Forelimb muscle (tissue), 1 donor: ENCODE measurements at regions not wholly inside any gene's neighbourhood (a gene's known extent, or its start where the extent isn't known, plus 50 kb on each side); places are given as distances from the start of the nearest gene placed in this dataset.

Experiments
- DNase-seq: peaks from one replicate; pipeline ENCODE4 v3.0.0-alpha.2; 2013; ENCODE audit warnings: low read depth

DNA sequence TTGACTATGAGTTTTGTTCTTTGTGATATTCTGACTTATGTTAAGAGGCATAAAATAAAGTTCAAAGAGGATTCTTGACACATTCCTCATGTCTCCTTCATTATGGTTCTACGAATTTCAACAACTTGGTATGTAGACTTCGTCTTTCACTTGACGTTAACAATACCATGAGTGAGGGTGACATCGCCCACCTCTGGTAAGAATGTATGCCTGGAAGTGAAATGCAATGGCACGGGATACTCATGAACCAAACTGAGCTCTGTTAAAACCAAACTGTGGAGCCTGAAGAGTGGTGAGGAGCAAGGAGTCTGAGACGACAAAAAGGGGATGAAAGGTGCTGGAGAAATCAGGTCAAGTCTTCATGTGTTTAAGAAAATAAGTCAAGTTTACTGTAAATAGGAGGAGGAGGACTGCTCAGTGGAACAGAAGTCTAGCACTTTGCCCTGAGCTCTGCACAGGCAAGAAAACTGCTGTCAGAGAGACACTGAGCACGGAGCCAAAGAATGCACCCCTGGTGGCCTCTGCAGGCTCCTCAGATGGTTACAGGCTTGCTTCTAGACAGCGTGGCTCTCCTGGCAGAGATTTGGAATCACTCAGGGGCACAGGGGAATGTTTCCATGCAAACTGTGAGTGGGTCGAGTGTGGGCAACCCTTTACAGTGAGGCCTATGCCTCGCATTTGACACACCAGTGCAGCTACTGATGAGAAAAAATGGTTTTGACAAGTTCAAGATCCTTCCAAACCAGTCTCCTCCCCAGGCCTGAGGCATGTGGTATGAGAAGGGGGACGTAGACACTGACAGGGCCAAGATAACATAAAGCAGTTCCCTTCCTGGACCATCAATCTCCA lies 470.1 kb downstream of the IRX1 start:
- no peak for DNase-seq

DNA sequence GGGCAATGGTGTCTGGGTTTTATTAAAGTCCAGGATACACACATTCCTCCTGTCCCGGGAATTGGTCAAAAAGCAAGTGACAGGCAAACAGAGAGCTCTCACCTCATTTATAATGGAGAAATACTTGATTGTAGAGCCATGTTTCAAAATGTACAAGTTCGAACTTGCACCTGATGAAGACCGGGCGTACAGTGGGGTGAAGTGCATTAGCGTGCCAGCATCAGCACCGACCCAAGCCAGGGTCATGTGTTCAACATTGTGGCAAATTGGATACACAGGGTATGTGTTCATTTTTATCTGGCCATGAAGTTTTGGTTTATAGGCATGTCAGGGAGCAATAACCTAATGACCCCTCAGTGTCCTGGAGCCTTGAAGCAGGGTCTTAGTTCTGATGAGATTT lies 472.5 kb downstream of the IRX1 start:
- no peak for DNase-seq

DNA sequence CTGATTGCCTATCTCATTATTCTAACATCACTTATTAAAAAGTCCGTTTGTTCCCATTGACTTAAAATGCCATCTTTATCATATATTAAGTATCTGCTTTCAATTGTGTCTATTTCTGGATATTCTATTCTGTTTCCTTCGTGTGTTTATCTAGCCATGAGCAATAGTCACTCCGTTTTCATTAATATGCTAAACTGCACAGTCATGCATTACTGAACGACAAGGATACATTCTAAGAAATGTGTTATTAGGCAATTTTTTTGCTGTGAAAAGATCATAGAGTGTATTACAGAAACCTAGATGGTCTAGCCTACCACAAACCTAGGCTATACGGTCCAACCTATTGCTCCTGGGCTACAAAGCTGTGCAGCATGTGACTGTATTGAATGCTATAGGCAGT lies 482.9 kb downstream of the IRX1 start:
- DNase-seq: no peak

DNA sequence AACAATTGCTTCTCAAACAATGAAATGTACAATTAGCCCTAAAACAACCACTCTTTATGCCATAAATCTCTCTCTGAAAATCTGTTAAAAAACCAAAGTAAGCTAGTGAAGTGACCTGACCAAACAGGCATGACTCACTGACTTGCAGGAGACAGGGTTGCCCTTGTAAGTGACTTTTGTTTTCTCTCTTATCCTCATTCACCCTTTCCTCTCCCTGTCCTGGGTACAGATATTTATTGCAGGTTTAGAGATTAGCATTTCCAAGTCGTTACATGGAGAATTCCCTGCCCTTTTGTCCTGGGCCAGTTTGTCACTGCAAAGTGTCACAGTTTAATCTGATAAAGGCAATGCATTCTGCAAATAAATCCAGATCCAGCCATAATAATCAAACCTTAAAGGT lies 484.2 kb downstream of the IRX1 start:
- no peak for DNase-seq

DNA sequence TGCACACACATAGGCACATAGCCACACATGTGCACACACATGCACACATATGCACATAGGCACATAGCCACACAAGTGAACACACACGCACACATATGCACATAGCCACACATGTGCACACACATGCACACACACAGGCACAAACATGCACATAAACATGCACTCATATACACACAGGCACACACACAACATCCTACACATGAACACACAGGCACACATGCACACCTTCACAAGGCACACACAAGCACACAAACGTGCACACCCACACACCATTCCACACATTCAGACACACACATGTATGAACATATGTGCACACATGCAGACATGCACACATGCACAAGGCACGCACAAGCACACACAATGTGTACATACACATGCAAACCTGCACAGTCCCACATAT lies 484.7 kb downstream of the IRX1 start:
- DNase-seq: no peak

DNA sequence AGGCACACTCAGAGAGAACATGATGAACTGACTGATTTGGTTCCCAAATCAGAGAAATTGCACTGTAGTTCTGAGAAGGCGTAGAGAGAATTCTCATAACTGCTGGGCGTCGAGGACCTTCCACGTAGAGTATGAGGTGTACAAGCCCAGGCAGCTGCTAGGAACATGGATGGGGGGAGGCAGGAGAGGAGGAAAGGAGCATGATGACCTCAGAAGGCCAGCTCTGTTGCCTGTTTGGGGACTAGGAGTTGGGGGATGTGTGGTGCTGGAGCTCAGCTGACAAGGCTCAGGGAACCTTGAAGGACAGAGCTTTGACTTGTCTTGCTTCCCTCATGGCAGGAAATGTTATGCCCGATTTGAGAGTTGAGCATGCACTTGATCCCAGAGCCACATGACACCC lies 485.4 kb downstream of the IRX1 start:
- DNase-seq: no peak

DNA sequence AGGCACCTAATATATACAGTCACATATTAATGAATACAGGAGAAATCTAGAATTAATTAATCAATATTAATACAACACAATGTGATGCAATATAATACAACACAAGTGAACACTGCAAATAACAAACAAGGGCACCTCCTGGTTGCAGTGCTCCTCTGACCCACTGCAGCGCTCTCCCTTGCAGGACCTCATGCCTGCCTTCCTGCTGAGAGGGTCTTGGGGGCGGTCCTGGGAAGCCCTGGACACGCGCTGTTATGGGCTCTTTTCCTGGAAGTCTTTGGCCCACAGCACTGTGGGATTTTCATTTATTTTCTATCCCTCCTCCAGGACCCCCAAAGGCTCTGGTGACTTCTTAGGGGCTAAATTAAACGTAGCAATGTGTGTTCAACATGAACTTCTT lies 485.8 kb downstream of the IRX1 start:
- DNase-seq: no peak

DNA sequence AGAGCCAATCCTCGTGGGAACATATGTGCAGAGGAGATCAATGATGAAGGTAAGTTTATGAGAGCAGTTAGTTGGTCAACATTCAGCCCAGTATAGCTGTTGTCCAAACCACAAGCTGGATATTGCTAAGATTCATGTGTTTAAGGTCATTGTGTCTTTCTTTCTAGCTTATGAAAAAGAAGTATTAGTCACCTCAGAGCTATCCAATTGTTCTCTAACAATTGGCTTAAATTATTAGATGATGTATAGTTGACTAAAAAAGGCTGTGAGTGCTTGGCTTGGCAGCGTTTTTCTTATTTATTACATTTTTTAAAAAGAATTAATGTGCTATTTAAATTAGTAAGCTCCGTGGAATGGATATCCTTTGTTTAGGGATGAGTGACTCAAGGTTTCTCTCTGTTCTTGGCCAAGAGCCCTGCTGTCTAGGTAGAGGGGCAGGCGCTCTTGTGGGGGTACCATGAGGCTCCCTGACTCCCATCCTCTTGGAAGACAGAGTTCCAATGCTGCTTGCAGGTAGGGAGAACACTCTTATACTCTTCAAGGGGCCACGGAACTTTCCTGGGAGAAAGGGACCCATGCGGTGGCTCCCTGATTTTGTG lies 487.4 kb downstream of the IRX1 start:
- no peak for DNase-seq

DNA sequence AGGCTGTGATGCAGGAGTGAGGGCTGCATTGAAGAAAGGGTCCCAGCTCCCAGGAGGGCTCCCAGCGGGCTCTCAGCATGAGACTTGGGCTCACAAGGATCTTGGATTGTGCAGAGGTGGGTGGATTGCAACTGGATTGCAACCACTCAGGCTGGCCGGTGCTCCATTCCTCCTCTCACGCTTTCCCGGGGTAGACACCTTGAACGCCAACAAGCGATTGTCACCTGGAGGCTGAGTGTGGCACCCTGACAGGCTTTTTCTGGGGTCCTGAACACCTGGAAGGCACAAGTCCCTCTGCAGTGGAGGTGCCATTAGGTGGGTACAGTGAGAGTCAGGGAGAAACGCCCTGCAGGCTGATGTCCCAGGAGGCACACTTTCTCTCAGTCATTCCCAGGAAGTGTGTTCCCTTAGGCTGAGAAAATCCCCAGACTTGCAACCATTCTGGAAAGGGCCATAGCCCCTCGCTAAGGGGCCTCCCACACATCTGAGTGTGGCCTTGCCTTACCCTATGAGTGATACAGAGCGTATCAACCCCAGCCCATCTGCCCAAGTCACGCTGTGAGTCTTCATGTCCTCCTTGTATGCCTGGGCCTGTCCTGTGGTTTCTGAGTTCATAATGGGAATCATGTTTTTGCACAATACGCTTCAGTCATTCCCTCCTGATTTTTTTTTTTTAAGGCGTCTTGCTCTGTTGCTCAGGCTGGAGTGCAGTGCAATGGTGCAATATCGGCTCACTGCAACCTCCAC lies 488.1 kb downstream of the IRX1 start:
- DNase-seq: no peak

DNA sequence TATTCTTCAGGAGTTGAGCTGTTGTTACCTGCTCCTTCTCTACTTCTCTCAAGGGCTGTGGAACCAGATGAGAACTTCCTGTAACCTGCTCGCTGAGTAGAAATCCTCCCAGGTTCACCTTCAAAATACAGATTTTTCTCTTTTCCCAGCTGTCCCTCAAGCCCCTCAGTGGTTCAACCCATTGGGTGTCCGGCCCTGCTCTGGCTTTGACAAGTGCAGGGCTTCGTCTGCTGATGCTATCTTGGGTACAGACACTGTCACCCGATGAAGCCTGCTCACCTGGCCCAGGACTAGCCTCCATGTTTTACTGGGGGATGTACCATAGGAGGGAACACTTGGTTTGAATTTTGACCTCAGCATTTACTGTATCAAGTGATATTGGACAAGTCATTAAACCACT lies 490.4 kb downstream of the IRX1 start:
- no peak for DNase-seq

DNA sequence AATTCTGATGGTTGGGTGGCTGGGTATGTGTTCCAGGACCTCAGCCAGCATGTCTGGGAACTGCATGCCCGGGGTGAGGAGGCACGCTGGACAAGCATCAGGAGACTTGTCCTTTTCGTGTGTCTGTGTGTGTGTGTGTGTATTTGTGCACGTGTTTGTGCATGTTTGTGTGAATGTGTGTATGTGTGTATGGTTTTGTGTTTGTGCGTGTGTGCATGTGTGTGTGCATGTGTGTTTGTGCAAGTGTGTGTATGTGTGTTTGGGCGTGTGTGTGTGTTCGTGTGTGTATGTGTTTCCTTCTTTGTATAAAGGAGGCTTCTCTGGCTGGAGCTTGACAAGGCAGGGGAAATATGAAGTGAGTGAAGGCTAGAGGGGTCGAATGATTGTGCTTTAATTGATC lies 491.5 kb downstream of the IRX1 start:
- no peak for DNase-seq

DNA sequence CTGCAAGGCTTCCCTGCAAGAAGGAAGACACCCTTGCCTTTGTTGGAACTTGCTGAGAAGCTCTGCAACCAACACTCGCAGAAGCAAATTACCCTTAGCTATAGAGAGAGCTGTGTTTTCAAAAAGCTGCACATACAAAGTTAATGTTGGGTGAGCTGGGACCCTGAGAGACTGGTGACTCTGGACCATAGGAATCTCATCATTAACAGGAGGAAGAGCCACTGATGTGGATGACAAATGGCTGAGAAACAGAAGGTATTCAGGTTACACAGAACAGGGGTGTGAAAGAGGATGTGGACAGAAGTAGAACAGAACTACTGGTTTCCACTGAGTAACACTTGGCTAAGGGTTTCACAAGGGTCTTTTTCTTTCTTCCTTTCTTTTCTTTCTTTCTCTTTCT lies 493.5 kb downstream of the IRX1 start:
- no peak for DNase-seq

DNA sequence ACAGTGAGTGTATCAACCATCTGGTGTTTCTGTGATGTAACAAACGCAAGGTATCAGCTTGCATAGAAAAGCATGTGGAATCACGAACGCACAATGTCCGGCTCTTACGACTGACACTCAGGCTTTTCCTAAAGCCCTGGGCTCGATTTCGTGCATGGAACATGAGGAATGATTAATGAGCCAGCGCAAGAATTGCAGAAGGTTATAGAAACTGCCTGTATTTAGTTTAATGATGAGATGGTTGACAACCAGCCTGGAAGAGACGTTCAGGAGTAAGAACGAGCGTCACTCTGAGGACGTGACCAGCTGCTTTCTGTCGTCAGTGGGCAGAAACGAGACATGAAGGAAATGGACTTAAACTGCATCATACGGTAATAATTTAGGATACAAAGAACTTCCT lies 497.6 kb downstream of the IRX1 start:
- no peak for DNase-seq

DNA sequence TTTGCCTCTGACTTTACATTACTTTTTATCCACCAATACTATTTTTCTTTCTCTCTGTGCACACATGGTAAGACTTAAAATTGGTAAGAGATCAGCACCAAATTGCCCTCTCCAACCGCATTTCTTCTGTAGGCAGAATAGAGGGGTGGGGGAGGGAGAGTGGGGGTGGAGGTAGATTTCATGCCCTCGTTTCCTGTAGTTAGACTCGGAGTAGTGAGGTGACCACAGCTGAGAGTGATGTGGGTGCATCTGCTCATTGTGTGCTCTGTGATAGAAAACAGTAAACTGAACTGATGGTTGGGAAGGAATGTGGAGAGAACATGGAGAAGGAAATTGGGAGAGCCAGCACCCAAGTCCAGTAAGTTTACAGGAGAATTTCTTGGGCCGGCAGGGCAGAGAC lies 498.3 kb downstream of the IRX1 start:
- DNase-seq: no peak

DNA sequence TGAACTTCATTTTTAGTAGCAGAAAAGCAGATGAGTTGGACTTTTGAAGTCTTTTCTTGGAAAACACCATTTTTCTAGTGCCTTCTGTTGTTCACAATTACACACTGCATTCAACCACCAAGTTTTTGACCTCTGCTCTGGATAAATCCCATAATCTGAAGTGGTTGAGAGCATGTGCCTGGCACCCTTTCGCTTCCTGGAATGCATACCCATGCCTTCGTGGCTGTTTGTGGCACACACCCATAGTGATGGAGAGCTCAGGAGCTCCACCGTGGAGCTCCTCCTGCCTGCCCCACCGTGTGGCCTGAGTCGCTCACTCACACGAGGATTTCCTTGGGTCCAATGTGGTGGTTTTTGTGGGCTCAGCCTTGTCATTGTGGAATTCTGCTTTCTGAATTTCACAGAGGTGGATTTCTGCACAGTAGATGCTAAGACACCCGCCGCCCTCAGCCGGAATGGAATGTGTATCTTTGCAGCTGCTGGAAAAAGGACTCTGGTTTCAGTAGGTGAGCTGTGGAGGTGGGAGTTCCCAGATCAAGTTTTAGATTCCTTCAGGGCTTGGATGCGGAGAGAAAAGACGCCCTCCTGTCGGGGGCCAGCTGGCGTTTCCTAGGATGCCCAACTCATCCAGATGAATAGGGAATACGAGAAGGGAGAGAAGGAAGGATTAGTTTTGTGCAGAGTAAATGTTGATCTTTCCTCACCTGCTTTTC lies 500.4 kb downstream of the IRX1 start:
- no peak for DNase-seq

DNA sequence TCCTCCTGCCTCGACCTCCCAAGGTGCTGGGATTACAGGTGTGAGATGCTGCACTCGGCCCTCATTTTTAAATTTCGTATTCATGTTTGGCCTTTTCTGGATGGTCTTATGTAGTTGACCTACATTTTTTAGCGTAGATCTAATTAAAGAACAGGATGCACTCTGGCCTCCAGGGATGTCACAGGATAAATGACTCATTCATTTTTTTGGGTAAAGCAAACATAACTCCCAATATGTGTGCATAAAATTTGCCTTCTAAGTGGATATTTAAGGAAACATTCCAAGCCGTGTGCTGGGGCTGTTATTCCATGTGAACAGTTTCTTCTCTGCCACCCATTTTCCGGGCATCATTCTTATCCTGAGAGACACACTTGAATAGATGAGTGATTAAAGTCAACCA lies 501.6 kb downstream of the IRX1 start:
- no peak for DNase-seq

DNA sequence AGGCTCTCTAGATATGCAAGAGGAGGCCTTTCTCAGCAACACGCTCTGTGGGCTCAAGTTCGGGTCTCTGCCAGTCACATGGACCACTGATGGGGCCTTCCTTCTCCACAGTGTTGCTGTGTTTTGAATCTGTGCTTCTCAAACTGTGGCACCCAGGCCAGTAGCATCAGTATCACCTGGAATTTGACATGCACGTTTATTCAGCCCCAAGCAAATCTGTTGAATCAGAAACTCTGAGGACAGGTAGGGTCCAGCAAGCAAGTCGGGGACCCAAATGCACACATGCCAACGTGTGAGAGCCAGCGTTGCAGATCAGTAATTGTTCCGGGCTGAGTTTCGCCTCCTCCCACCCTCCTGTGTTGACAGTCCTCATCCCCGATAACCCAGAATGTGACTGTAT lies 502.6 kb downstream of the IRX1 start:
- no peak for DNase-seq

DNA sequence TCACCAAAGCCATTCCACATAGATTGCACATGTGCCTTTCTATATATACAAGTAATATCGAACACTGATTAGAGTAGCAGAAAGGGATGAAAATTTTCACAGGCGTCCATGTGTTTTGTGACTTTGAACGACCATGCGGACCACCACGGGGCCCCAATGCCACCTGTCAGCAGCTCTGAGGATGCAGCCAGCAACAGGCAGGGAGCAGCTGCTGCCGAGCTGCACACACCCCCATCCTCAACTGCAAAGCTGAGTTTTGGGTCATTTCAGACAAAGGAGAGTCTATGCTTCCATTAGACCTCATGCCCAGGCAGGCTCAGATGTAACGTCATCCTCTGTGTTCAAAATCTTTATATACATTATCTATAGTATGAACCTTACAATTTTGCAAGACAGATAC lies 503.8 kb downstream of the IRX1 start:
- no peak for DNase-seq

DNA sequence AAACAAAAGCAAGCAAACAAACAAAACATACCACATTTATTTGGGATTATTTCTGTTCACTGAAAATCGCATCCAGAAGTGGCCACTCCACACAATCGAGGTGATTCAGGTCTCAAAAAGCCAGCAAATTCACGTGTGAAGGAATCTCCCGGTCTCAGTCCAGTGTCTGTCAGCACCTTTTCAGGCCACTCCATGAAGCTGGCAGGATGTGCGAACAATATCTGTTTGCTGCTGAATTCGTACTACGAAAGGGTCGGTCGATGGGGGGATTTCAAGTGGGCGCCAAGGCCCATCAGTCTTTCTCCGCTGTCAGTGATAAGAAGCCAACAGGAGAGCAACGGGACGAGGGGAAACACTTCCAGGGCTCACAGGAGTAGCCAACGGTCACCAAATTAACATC lies 505.1 kb downstream of the IRX1 start:
- no peak for DNase-seq

DNA sequence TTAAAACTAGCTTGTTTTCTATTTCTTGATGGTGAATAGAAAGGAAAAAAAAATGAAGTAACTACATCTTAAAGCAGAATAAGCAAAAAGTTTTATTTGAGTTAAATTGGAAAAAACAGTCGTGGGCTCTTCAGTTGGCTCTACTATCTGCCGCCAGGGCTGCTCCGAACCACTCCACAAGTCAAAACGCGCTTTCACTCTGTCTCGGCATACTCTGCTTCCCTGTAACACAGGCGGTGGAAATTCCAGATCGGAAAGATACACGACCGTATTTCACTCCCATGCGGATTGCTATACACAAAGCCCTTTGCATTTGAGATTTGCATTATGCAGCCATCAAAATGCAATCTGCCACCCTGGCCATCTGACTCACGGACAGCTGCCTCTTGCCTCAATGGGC lies 505.6 kb downstream of the IRX1 start:
- DNase-seq: no peak

DNA sequence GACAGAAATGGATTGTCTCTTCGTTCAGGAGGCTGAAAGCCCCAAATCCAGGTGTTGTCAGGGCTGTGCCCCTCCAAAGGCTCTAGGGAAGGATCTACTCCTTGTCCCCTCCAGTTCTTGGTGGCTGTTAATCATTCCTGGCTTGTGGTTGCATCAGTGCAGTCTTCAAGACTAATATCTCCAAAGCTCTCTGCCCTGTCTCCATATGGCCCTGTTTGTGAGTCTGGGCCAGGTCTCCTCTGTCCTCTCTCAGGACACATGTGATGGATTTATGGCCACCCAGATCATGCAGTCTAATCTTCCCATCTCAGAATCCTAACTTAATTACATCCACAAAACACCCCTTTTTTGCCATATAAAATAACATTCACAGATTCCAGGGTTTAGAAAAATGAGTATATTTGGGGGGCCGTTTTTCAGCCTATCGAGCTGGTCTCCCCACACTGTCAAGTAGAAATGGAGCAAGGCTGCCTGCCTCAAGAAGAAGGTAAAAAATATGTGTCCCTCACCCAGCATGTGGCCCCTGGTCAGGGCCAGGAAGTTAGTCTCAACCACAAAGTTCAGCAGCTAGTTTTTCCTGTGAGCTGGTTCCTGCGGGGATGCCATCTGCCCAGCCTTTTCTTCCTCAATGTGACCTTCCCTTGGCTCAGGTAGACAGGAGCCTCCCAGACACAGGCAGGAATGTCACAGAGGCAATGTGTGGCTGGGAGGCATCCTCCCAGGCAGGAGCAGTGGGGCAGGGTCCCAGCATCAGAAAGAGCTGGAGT lies 509.4 kb downstream of the IRX1 start:
- DNase-seq: no peak

DNA sequence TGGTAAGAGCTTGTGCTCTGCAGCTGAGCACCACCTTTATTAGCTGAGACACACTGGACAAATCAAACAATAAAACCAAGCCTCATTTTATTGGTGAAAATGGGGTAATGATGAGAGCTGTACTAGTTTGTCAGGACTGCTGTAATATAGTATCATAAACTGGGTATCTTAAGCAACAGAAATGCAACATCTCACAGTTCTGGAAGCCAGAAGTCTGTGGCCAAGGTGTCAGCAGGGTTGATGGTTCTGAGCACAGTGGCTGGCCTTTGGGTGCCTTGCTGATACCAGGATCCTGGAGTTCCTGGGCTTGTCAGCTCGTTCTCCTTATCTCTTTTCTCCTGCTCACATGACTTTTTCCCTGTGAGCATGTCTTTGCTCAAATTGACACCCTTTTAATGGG lies 513.1 kb downstream of the IRX1 start:
- DNase-seq: no peak
